H9 (cell line): ENCODE measurements at regions not wholly inside any gene's neighbourhood (a gene's known extent, or its start where the extent isn't known, plus 50 kb on each side); places are given as distances from the start of the nearest gene placed in this dataset.

Experiments used
- DNase-seq: peaks from one replicate; pipeline ENCODE4 v3.0.0-alpha.2; 2017
- H2AFZ ChIP-seq: one replicate; pipeline ENCODE4 v1.6.1; 2013; ENCODE audit warnings: mild to moderate bottlenecking, low read length, control low read depth, moderate library complexity
- H2AK5ac ChIP-seq: 2 replicates; pipeline ENCODE4 v1.6.1; 2013; ENCODE audit warnings: low read length, control low read depth, mixed read lengths; ENCODE audit not compliant: insufficient read length
- H2BK120ac ChIP-seq: one replicate; pipeline ENCODE4 v1.6.1; 2013; ENCODE audit warnings: low read depth, mild to moderate bottlenecking, low read length, control low read depth, inconsistent platforms; ENCODE audit not compliant: poor library complexity, severe bottlenecking
- H2BK12ac ChIP-seq: 2 replicates; pipeline ENCODE4 v1.6.1; 2013; ENCODE audit warnings: low read length, control low read depth, mixed read lengths, low read depth; ENCODE audit not compliant: insufficient read length
- H2BK15ac ChIP-seq: 2 replicates; pipeline ENCODE4 v1.6.1; 2013; ENCODE audit warnings: low read depth, low read length, control low read depth
- H2BK20ac ChIP-seq: one replicate; pipeline ENCODE4 v1.6.1; 2013; ENCODE audit warnings: low read depth, mild to moderate bottlenecking, low read length, control low read depth, inconsistent platforms; ENCODE audit not compliant: poor library complexity, severe bottlenecking
- H2BK5ac ChIP-seq: 2 replicates; pipeline ENCODE4 v1.6.1; 2013; ENCODE audit warnings: low read length, control low read depth, mixed read lengths; ENCODE audit not compliant: insufficient read length
- H3K14ac ChIP-seq: 2 replicates; pipeline ENCODE4 v1.6.1; 2013; ENCODE audit warnings: low read length, control low read depth; ENCODE audit not compliant: insufficient read depth
- H3K18ac ChIP-seq: 2 replicates; pipeline ENCODE4 v1.6.1; 2013; ENCODE audit warnings: low read depth, mild to moderate bottlenecking, mixed read lengths, low read length, control low read depth; ENCODE audit not compliant: insufficient read length
- H3K23ac ChIP-seq: 2 replicates; pipeline ENCODE4 v1.6.1; 2013; ENCODE audit warnings: low read length, control low read depth, mixed read lengths, low read depth; ENCODE audit not compliant: insufficient read length
- H3K23me2 ChIP-seq: 2 replicates; pipeline ENCODE4 v1.6.1; 2013; ENCODE audit warnings: low read depth, mild to moderate bottlenecking, mixed read lengths, low read length, control low read depth; ENCODE audit not compliant: insufficient read length, poor library complexity, severe bottlenecking
- H3K27ac ChIP-seq: 2 replicates; pipeline ENCODE4 v1.5.1; 2013; ENCODE audit warnings: low read length, control low read depth, mixed read lengths, low read depth; ENCODE audit not compliant: insufficient read length
- H3K27me3 ChIP-seq: 2 replicates; pipeline ENCODE4 v1.6.1; 2013; ENCODE audit warnings: low read length, control low read depth, inconsistent platforms; ENCODE audit not compliant: insufficient read depth
- H3K4ac ChIP-seq: 2 replicates; pipeline ENCODE4 v1.6.1; 2013; ENCODE audit warnings: low read depth, mild to moderate bottlenecking, control low read depth, inconsistent platforms, low read length, moderate library complexity
- H3K4me1 ChIP-seq: 2 replicates; pipeline ENCODE4 v1.6.1; 2013; ENCODE audit warnings: low read length, control low read depth, inconsistent platforms; ENCODE audit not compliant: insufficient read depth
- H3K4me2 ChIP-seq: 2 replicates; pipeline ENCODE4 v1.6.1; 2013; ENCODE audit warnings: low read length, control low read depth, mixed read lengths; ENCODE audit not compliant: insufficient read length, insufficient read depth
- H3K56ac ChIP-seq: 2 replicates; pipeline ENCODE4 v1.6.1; 2013; ENCODE audit warnings: low read depth, mild to moderate bottlenecking, mixed read lengths, low read length, control low read depth; ENCODE audit not compliant: insufficient read length
- H3K79me1 ChIP-seq: 2 replicates; pipeline ENCODE4 v1.6.1; 2013; ENCODE audit warnings: low read depth, mild to moderate bottlenecking, moderate library complexity, low read length, control low read depth, inconsistent platforms; ENCODE audit not compliant: insufficient read depth, poor library complexity, severe bottlenecking
- H3K79me2 ChIP-seq: 2 replicates; pipeline ENCODE4 v1.6.1; 2013; ENCODE audit warnings: low read length, control low read depth, inconsistent platforms; ENCODE audit not compliant: insufficient read depth
- H3K9ac ChIP-seq: 2 replicates; pipeline ENCODE4 v1.6.1; 2013; ENCODE audit warnings: low read length, control low read depth, mixed read lengths; ENCODE audit not compliant: insufficient read length; ENCODE audit errors: extremely low read depth
- H3K9me3 ChIP-seq: one replicate; pipeline ENCODE4 v1.6.1; 2013; ENCODE audit warnings: low read depth, low read length, inconsistent platforms; ENCODE audit not compliant: control insufficient read depth
- H3T11ph ChIP-seq: one replicate; pipeline ENCODE4 v1.6.1; 2013; ENCODE audit warnings: mild to moderate bottlenecking, low read length, control low read depth, inconsistent platforms
- H4K20me1 ChIP-seq: one replicate; pipeline ENCODE4 v1.6.1; 2013; ENCODE audit not compliant: control insufficient read depth, insufficient read length, insufficient read depth
- H4K5ac ChIP-seq: 2 replicates; pipeline ENCODE4 v1.6.1; 2013; ENCODE audit warnings: low read depth, mild to moderate bottlenecking, mixed read lengths, low read length, control low read depth; ENCODE audit not compliant: insufficient read length
- H4K8ac ChIP-seq: replicated peaks from 2 replicates; pipeline ENCODE4 v1.6.1; 2013; ENCODE audit warnings: low read length, control low read depth, mixed read lengths, low read depth; ENCODE audit not compliant: insufficient read length
- H4K91ac ChIP-seq: 2 replicates; pipeline ENCODE4 v1.6.1; 2013; ENCODE audit warnings: low read depth, mild to moderate bottlenecking, moderate library complexity, mixed read lengths, low read length, control low read depth; ENCODE audit not compliant: insufficient read length
- H3K27ac Mint-ChIP-seq, 3 experiments: 2 replicates in 2 of 3; 3 replicates in 1 of 3; pipeline ENCODE4 v1.8.0; 2020 to 2021; ENCODE audit warnings: mixed read lengths in 3 of 3, mild to moderate bottlenecking in 1 of 3, moderate library complexity in 1 of 3
- H3K27me3 Mint-ChIP-seq: 2 replicates; pipeline ENCODE4 v1.8.0; 2021; ENCODE audit warnings: low read depth, mild to moderate bottlenecking, moderate library complexity, mixed read lengths
- H3K36me3 Mint-ChIP-seq, 3 experiments: 2 replicates in 2 of 3; 3 replicates in 1 of 3; pipeline ENCODE4 v1.8.0; 2020 to 2021; ENCODE audit warnings: low read depth in 3 of 3, mixed read lengths in 3 of 3; ENCODE audit not compliant: insufficient read depth in 1 of 3
- H3K4me1 Mint-ChIP-seq, 2 experiments: 2 replicates each; pipeline ENCODE4 v1.8.0; 2020; ENCODE audit warnings: mixed read lengths in 2 of 2
- H3K4me3 Mint-ChIP-seq, 2 experiments: 2 replicates in 1 of 2; 3 replicates in 1 of 2; pipeline ENCODE4 v1.8.0; 2020 to 2021; ENCODE audit warnings: mild to moderate bottlenecking in 2 of 2, mixed read lengths in 2 of 2, moderate library complexity in 1 of 2
- H3K9me3 Mint-ChIP-seq, 2 experiments: 2 replicates in 1 of 2; 3 replicates in 1 of 2; pipeline ENCODE4 v1.8.0; 2020; ENCODE audit warnings: mild to moderate bottlenecking in 2 of 2, mixed read lengths in 2 of 2, moderate library complexity in 1 of 2
- CTCF ChIP-seq: fragments of 200-600 bp; sonication (generic); conservative IDR thresholded peaks from 3 replicates; pipeline ENCODE4 v1.8.0; 2021; ENCODE audit warnings: antibody characterized with exemption, mild to moderate bottlenecking

- no peak overlapping the region for H3K23ac ChIP-seq
- no peak for TF ChIP-seq CTCF
- H3K27ac Mint-ChIP-seq, result no peak overlapping the region
- no peak overlapping the region for H3T11ph ChIP-seq
- H2AFZ ChIP-seq, result no peak overlapping the region
- no peaks in the 10 kb centered on the region for H3K23me2 ChIP-seq
- no peak overlapping the region for H3K18ac ChIP-seq
- no peak overlapping the region for H2BK5ac ChIP-seq
- no peak overlapping the region for H3K14ac ChIP-seq
- H3K4me3 Mint-ChIP-seq, result no peak overlapping the region
- H2BK120ac ChIP-seq, result no peak overlapping the region
- peaks cover 12% of the 10 kb centered on the region for H3K4me1 ChIP-seq
- no peak overlapping the region for H2AK5ac ChIP-seq
- H3K36me3 Mint-ChIP-seq, result no peaks in the 10 kb centered on the region
- H3K56ac ChIP-seq, result no peak overlapping the region
- no peak overlapping the region for H2BK20ac ChIP-seq
- no peak overlapping the region for H4K8ac ChIP-seq
- no peaks in the 10 kb centered on the region for H3K79me2 ChIP-seq
- no peak overlapping the region for H4K5ac ChIP-seq
- H3K9me3 ChIP-seq, result no peaks in the 10 kb centered on the region
- H2BK12ac ChIP-seq, result no peak overlapping the region
- no peaks in the 10 kb centered on the region for H3K9me3 Mint-ChIP-seq
- H2BK15ac ChIP-seq, result no peak overlapping the region
- no peaks in the 10 kb centered on the region for H3K27me3 ChIP-seq
- no peak overlapping the region for H4K91ac ChIP-seq
- H3K4me2 ChIP-seq, result no peak overlapping the region
- H3K9ac ChIP-seq, result no peak overlapping the region
- no peak overlapping the region for H3K27ac ChIP-seq
- no peak for DNase-seq
- H3K4ac ChIP-seq, result no peak overlapping the region
- H4K20me1 ChIP-seq, result no peaks in the 10 kb centered on the region
- H3K27me3 Mint-ChIP-seq, result no peaks in the 10 kb centered on the region
- no peaks in the 10 kb centered on the region for H3K79me1 ChIP-seq
- H3K4me1 Mint-ChIP-seq, result peaks cover 11 to 18% of the 10 kb centered on the region in 2 experiments
These were observed 228.0 kb upstream of the GPR149 start for GRCh38 chr3:154658000-154658399.
